Stomach smooth muscle (tissue), 2 donors: ENCODE measurements at regions not wholly inside any gene's neighbourhood (a gene's known extent, or its start where the extent isn't known, plus 50 kb on each side); places are given as distances from the start of the nearest gene placed in this dataset.

Source experiments
- H3K27ac ChIP-seq: one replicate; pipeline ENCODE4 v1.7.0; 2013; ENCODE audit warnings: mild to moderate bottlenecking, low read length, inconsistent platforms
- H3K27me3 ChIP-seq, 2 donors: one replicate each; pipeline ENCODE4 v1.7.0; 2013; ENCODE audit warnings: low read length in 2 of 2; ENCODE audit not compliant: insufficient read depth in 2 of 2, control insufficient read depth in 1 of 2
- H3K36me3 ChIP-seq, 2 donors: one replicate each; pipeline ENCODE4 v1.7.0; 2013; ENCODE audit warnings: low read length in 2 of 2; ENCODE audit not compliant: control insufficient read depth in 2 of 2, insufficient read depth in 2 of 2
- H3K4me1 ChIP-seq: one replicate; pipeline ENCODE4 v1.7.0; 2013; ENCODE audit warnings: low read length; ENCODE audit not compliant: control insufficient read depth, insufficient read depth
- H3K4me3 ChIP-seq, 2 donors: one replicate each; pipeline ENCODE4 v1.7.0; 2013; ENCODE audit warnings: low read length in 2 of 2
- H3K9ac ChIP-seq, 2 donors: one replicate each; pipeline ENCODE4 v1.7.0; 2013; ENCODE audit warnings: low read length in 2 of 2, mild to moderate bottlenecking in 1 of 2
- H3K9me3 ChIP-seq, 2 donors: one replicate each; pipeline ENCODE4 v1.7.0; 2013; ENCODE audit warnings: low read length in 2 of 2; ENCODE audit not compliant: control insufficient read depth in 2 of 2
- donor health status: healthy.
- donor health status: Pancreatic carcinoma.

DNA sequence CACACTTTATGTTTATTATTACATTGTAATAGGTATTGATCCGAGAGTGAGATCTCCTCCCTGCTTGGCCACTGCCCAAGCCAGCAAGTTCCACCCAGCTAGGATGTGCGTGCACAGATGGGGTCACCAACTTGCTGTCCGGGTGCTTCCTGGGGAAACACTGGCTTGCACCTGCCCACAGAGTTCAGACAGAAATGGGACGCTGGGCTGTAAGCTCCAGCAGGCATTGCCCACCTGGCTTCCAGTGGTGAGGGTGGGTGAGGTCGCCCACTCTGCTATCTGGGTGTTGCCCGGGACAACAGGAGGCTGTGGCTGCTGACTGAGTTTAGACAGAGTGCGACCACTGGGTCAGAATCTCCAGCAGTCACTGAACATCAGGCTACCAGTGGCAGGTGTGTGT, 289.8 kb upstream of the ANO3 start:
- Histone ChIP-seq H3K27ac (no peak overlapping the region), H3K27me3 (no peaks in the 10 kb centered on the region), H3K9me3 (no peaks in the 10 kb centered on the region), H3K4me3 (no peak overlapping the region), H3K4me1 (no peaks in the 10 kb centered on the region), H3K36me3 (no peaks in the 10 kb centered on the region), H3K9ac (no peak overlapping the region)

DNA sequence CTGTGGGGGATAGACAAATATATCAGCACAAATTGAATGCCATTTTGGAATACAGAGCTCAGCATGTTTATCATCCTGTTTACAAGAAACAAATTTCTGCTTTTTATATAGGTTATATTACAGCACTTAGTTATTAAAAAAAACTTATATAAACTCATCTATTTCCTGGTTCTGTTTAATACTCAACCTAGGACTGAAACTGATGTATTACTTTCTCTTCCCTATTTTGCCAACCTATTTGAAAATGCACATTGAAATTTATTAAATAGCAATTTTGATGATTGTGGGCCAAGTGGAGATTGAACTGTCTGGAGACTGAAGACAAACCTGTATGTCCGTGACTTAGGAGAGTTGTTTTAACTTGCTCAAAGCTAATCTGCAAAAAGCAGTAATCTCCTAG, 288.3 kb upstream of the ANO3 start:
- no peaks in the 10 kb centered on the region for H3K9me3 ChIP-seq
- no peak overlapping the region for H3K4me3 ChIP-seq
- no peak overlapping the region for H3K9ac ChIP-seq
- no peak overlapping the region for H3K27ac ChIP-seq
- H3K4me1 ChIP-seq = no peaks in the 10 kb centered on the region
- H3K36me3 ChIP-seq = no peaks in the 10 kb centered on the region
- H3K27me3 ChIP-seq = no peaks in the 10 kb centered on the region

DNA sequence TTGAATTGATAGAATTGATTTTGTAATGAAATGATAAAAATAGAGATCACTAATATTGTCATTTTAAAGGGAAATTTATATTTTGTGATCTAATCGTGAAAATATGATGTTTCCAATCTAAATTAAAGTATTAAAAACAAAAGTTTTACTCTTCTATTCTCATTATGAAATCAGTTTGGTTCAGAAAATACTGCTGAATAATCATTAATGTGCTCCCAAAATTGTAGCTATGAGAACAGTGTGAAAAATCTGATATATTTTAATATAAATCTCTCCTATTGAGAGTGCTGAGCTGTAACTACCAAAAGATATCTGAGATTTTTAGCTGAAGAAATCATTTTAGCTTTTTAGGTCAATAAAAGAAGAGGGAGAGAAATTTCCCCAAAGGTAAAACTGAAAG, 287.5 kb upstream of the ANO3 start:
- no peak overlapping the region for H3K9ac ChIP-seq
- H3K9me3 ChIP-seq = no peaks in the 10 kb centered on the region
- H3K4me3 ChIP-seq = no peak overlapping the region
- H3K27me3 ChIP-seq = no peaks in the 10 kb centered on the region
- no peaks in the 10 kb centered on the region for H3K4me1 ChIP-seq
- H3K36me3 ChIP-seq = no peaks in the 10 kb centered on the region
- H3K27ac ChIP-seq = no peak overlapping the region

DNA sequence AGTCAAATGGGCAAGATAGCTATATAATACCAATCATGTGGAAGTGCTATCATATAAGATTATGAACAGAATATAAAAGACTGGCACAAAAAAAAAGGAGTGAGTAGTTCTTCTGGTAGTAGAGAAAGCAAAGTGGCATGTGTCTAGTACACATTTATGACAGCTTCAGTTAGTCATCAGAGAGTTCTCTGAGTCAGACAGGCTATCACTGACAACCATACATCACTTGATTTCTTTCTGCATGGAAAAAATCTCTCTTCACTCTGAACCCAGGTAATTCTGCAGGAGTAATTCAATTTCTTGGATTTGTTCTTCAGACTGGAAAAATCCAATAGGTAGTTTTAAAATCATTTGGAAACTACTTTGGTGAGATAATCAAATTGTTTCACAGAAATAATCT, 286.8 kb upstream of the ANO3 start:
- no peak overlapping the region for H3K9ac ChIP-seq
- no peaks in the 10 kb centered on the region for H3K4me1 ChIP-seq
- H3K27ac ChIP-seq = no peak overlapping the region
- no peaks in the 10 kb centered on the region for H3K36me3 ChIP-seq
- no peak overlapping the region for H3K4me3 ChIP-seq
- no peaks in the 10 kb centered on the region for H3K27me3 ChIP-seq
- H3K9me3 ChIP-seq = no peaks in the 10 kb centered on the region

DNA sequence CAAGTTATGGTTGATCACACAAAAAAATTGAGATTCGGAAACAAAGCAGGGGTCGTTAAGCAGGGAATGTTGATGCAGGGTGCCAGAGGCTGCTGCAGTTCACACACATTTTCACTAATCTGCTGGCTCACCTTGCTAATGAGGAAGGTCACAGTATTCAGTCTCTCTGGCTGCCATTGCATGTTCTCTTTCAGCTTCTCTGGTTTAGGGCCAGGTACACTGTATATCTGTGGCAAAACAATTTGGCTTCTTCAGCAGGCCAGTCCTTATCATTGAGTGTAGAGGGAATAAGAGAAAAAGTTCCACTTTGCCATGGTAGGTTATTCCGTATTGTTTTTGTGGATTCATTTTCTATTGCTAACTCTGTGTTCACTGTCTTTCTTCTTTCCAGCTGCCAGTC, 283.7 kb upstream of the ANO3 start:
- Histone ChIP-seq H3K36me3 (no peaks in the 10 kb centered on the region), H3K9me3 (no peaks in the 10 kb centered on the region), H3K27me3 (no peaks in the 10 kb centered on the region), H3K27ac (no peak overlapping the region), H3K4me3 (no peak overlapping the region), H3K4me1 (no peaks in the 10 kb centered on the region), H3K9ac (no peak overlapping the region)

DNA sequence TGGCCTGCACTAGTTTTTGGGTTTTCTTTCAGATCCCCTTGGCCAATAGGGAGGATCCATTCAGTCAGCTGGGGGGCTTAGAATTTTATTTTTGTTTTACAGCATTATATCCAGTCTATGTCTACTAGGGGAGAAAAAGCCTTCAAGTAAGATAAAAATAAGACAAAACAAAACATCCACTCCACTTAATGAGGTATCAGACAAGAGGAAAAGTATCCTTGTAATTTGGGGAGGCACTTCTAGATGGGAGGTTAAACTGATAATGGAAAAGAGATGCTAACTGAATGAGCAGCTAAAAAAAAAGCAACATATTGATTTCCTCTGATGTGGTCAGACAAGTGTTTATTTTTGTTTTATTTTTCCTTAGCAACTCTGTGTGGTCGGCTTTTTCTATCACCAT, 278.0 kb upstream of the ANO3 start:
- H3K4me1 ChIP-seq = no peaks in the 10 kb centered on the region
- no peak overlapping the region for H3K27ac ChIP-seq
- H3K36me3 ChIP-seq = no peaks in the 10 kb centered on the region
- no peak overlapping the region for H3K4me3 ChIP-seq
- H3K27me3 ChIP-seq = no peaks in the 10 kb centered on the region
- no peaks in the 10 kb centered on the region for H3K9me3 ChIP-seq
- no peak overlapping the region for H3K9ac ChIP-seq

DNA sequence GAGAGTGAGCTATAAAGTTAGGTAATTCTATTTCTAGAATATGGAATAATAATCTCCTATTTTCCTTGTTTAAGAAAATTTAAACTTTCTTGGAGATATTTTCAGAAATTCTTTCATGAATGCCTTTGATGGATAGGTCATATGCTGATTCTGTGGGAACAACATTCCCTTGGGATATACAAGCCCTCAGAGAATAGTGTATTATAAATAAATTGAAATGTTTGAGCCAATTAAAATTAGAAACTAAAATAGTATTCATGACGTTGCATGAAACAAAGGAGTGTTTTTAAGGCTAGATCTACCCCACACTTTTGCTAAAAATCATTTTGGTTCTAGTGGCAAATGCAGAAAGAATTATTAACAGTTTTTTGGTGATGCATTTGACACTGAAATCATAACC, 269.3 kb upstream of the ANO3 start:
- Histone ChIP-seq H3K4me1 (no peaks in the 10 kb centered on the region), H3K27me3 (no peaks in the 10 kb centered on the region), H3K9me3 (no peaks in the 10 kb centered on the region), H3K4me3 (no peak overlapping the region), H3K9ac (no peak overlapping the region), H3K36me3 (no peaks in the 10 kb centered on the region), H3K27ac (no peak overlapping the region)

DNA sequence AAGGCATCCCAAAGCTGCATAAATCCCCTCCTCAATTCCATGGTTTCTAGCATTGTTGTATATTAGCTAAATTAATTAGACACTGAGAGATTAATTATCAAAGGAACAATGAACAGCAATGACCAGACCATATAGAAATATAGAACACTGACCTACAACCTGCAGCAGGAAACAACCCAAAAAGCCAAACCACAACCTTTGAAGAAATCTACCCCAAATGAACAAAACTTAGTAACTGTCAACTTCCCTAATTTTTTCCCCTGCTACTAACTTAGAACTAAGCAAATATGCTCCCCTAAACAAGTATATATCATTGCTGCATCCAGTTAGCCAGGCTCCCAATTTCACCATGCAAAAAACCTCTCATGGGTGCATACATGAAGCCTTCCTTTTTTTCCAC, 268.0 kb upstream of the ANO3 start:
- no peak overlapping the region for H3K4me3 ChIP-seq
- no peak overlapping the region for H3K27ac ChIP-seq
- no peaks in the 10 kb centered on the region for H3K9me3 ChIP-seq
- H3K36me3 ChIP-seq = no peaks in the 10 kb centered on the region
- H3K9ac ChIP-seq = no peak overlapping the region
- H3K27me3 ChIP-seq = no peaks in the 10 kb centered on the region
- no peaks in the 10 kb centered on the region for H3K4me1 ChIP-seq

DNA sequence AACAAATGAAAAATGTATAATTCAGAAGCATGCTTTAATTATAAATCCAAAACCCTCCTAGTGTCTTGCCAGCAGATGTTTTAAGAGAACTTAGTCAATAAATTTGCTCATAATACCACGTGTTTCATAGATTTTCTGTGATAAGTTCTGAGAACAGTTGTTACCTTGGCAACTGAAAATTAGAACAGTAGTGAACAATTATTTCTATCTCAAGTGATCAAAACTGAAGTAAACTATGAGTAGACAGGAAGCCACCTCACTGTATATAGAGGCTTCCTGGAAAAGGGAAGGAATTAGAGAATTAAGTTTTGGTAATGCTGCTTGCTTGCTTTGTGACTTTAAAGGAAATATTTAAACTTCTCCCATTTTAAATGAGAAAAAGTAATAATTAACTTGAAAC, 266.0 kb upstream of the ANO3 start:
- Histone ChIP-seq H3K27me3 (no peaks in the 10 kb centered on the region), H3K27ac (no peak overlapping the region), H3K36me3 (no peaks in the 10 kb centered on the region), H3K4me3 (no peak overlapping the region), H3K9ac (no peak overlapping the region), H3K4me1 (no peaks in the 10 kb centered on the region), H3K9me3 (no peaks in the 10 kb centered on the region)

DNA sequence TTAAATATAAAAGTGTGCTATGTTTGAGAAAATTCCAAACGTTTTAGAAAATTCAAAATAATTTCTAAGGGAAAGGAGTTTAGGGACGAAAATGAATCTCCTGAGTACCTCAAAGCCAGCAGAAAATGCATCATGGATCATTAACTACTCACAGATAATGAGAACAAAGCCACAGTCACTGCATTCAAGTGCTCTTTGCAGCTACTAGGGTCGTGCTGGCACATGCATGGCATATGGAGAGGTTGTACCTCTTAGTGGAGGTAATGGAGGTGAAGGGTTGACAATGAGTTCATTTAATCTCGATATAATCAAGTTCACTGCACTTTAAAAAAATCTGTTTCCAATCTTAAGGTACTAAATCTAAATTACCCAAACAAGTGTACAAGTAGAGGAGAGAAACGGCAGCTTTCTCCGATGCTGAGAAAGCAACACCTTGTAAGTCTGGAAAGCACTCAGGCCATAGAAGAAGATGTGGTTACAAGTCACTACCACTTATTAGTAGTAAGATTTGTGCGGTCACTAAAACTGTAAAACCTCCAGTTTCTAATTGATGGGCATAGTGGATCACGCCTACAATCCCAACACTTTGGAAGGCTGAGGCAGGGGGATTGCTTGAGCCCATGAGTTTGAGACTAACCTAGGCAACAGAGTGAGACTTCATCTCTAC, 261.1 kb upstream of the ANO3 start:
- H3K4me1 ChIP-seq = no peaks in the 10 kb centered on the region
- H3K9ac ChIP-seq = no peak overlapping the region
- no peaks in the 10 kb centered on the region for H3K9me3 ChIP-seq
- H3K27me3 ChIP-seq = no peaks in the 10 kb centered on the region
- H3K36me3 ChIP-seq = no peaks in the 10 kb centered on the region
- no peak overlapping the region for H3K4me3 ChIP-seq
- no peak overlapping the region for H3K27ac ChIP-seq

DNA sequence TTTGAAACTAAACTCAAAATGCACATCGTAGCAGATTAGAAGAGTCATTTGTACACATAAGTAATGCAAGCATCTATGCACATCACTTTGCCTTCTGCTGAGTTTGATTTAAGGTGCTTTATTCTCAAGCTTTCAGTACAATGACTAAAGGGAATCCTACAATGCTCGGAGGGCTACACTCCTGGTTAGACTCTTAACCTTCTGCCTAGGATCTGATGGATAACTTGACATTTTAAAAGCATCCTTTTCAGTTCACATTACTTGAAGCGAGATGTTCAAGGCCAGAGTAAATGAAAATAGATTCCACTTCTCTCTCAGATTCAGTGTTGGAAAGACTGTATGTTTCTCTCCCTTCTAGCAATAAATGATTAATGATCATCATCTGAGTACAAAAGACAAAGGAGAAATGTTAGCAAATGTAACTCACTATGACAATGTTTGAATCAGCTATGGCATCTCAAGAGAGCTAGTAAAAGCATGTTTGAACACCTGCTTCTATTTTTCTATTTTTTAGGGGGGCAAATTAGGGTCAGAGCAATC, 259.2 kb upstream of the ANO3 start:
- Histone ChIP-seq H3K27ac (no peak overlapping the region), H3K9me3 (no peaks in the 10 kb centered on the region), H3K9ac (no peak overlapping the region), H3K27me3 (no peaks in the 10 kb centered on the region), H3K4me1 (no peaks in the 10 kb centered on the region), H3K4me3 (no peak overlapping the region), H3K36me3 (no peaks in the 10 kb centered on the region)
